HepG2 (cell line): ENCODE measurements at regions not wholly inside any gene's neighbourhood (a gene's known extent, or its start where the extent isn't known, plus 50 kb on each side); places are given as distances from the start of the nearest gene placed in this dataset.

Experiments used
- ATAD3A ChIP-seq: sonication (generic); formaldehyde crosslinking; IDR thresholded peaks from 2 replicates; pipeline ENCODE4 v1.4.0; 2020; ENCODE audit warnings: missing genetic modification reagents
- IRX3 ChIP-seq: sonication (generic); formaldehyde crosslinking; IDR thresholded peaks from 2 replicates; pipeline ENCODE4 v1.8.1; 2023; ENCODE audit warnings: mild to moderate bottlenecking, low read depth, missing genetic modification reagents, borderline replicate concordance
- NFATC3 ChIP-seq: sonication (generic); formaldehyde crosslinking; IDR thresholded peaks from 2 replicates; pipeline ENCODE4 v1.5.1; 2020; ENCODE audit warnings: mild to moderate bottlenecking, missing genetic modification reagents
- REST ChIP-seq, 2 experiments: IDR thresholded peaks; 2 replicates each; pipeline ENCODE4 v1.6.1; 2011 to 2012; ENCODE audit warnings: low read length in 2 of 2, borderline replicate concordance in 1 of 2, low read depth in 1 of 2, mild to moderate bottlenecking in 1 of 2, moderate library complexity in 1 of 2
- TRAFD1 ChIP-seq: sonication (generic); formaldehyde crosslinking; IDR thresholded peaks from 2 replicates; pipeline ENCODE4 v1.5.1; 2020; ENCODE audit warnings: missing genetic modification reagents, mild to moderate bottlenecking, borderline replicate concordance
- ZNF703 ChIP-seq: sonication (generic); formaldehyde crosslinking; IDR thresholded peaks from 2 replicates; pipeline ENCODE4 v1.5.1; 2020; ENCODE audit warnings: missing genetic modification reagents, mild to moderate bottlenecking, moderate library complexity, borderline replicate concordance

- TF ChIP-seq ZNF703 (CRISPR knock-in tag) (no peak), ATAD3A (no peak), NFATC3 (CRISPR knock-in tag) (no peak), IRX3 (CRISPR knock-in tag) (no peak), REST (IDR thresholded peaks at IDR 0.05; ENCODE audit: borderline replicate concordance in 1 of 2, low read depth in 1 of 2, low read length in 2 of 2) (no peak), TRAFD1 (CRISPR knock-in tag) (no peak)
These were observed 134.9 kb upstream of the IPO9 start (continued) for GRCh38 chr1:201693890-201694607.
